ENCODE measurements at regions not wholly inside any gene's neighbourhood (a gene's known extent, or its start where the extent isn't known, plus 50 kb on each side); places are given as distances from the start of the nearest gene placed in this dataset.
"Not testable (repeated sequence)": the region's sequence is repeated elsewhere in the genome, so short reads cannot be mapped to it uniquely, and the experiment has no call there.

GRCh38 chr1:65020774-65021173 is 54.4 kb upstream of the JAK1 start:
- no peak for DNase-seq (ENCODE audit: low spot score)
- peak; percentile 39 for TF ChIP-seq CTCF (IDR thresholded peaks at IDR 0.05; ENCODE audit: borderline replicate concordance, control extremely low read depth, extremely low read depth, insufficient read depth, missing control alignments)
- in situ Hi-C loops (cut with MboI; ENCODE audit: low sequenced_read_pairs, unreplicated experiment) = no loop called here

GRCh38 chr1:65021795-65022194 is 55.4 kb upstream of the JAK1 start:
- TF ChIP-seq CTCF (IDR thresholded peaks at IDR 0.05; ENCODE audit: borderline replicate concordance, control extremely low read depth, extremely low read depth, insufficient read depth, missing control alignments) = no peak
- in situ Hi-C loops (cut with MboI; ENCODE audit: low sequenced_read_pairs, unreplicated experiment) = no loop called here
- no peak for DNase-seq (ENCODE audit: low spot score)

- DNase-seq (ENCODE audit: low spot score) = no peak
- in situ Hi-C loops (cut with MboI; ENCODE audit: low sequenced_read_pairs, unreplicated experiment) = no loop called here
- no peak for TF ChIP-seq CTCF (IDR thresholded peaks at IDR 0.05; ENCODE audit: borderline replicate concordance, control extremely low read depth, extremely low read depth, insufficient read depth, missing control alignments)
Measured at GRCh38 chr1:65022216-65022615, 55.9 kb upstream of the JAK1 start.

GRCh38 chr1:65025794-65026193 is 59.4 kb upstream of the JAK1 start:
- no peak for TF ChIP-seq CTCF (IDR thresholded peaks at IDR 0.05; ENCODE audit: borderline replicate concordance, control extremely low read depth, extremely low read depth, insufficient read depth, missing control alignments)
- DNase-seq (ENCODE audit: low spot score) = no peak
- in situ Hi-C loops (cut with MboI; ENCODE audit: low sequenced_read_pairs, unreplicated experiment) = no loop called here

GRCh38 chr1:65026235-65026634 is 59.9 kb upstream of the JAK1 start:
- TF ChIP-seq CTCF (IDR thresholded peaks at IDR 0.05; ENCODE audit: borderline replicate concordance, control extremely low read depth, extremely low read depth, insufficient read depth, missing control alignments) = no peak

GRCh38 chr1:65027666-65028358 is 61.5 kb upstream of the JAK1 start:
- TF ChIP-seq CTCF (IDR thresholded peaks at IDR 0.05; ENCODE audit: borderline replicate concordance, control extremely low read depth, extremely low read depth, insufficient read depth, missing control alignments) = no peak
- DNase-seq (ENCODE audit: low spot score) = no peak
- in situ Hi-C loops (cut with MboI; ENCODE audit: low sequenced_read_pairs, unreplicated experiment) = no loop called here

More at GRCh38 chr1:65026235-65026634, 59.9 kb upstream of the JAK1 start:
- in situ Hi-C loops (cut with MboI; ENCODE audit: low sequenced_read_pairs, unreplicated experiment) = no loop called here
- DNase-seq (ENCODE audit: low spot score) = no peak

GRCh38 chr1:65029434-65029833 is 63.1 kb upstream of the JAK1 start:
- in situ Hi-C loops (cut with MboI; ENCODE audit: low sequenced_read_pairs, unreplicated experiment); DNase-seq (ENCODE audit: low spot score): not testable (repeated sequence)

- in situ Hi-C loops (cut with MboI; ENCODE audit: low sequenced_read_pairs, unreplicated experiment); DNase-seq (ENCODE audit: low spot score): not testable (repeated sequence)
Measured at GRCh38 chr1:65034879-65035278, 68.5 kb upstream of the JAK1 start.

Measured in GM13976 (cell line).